ENCODE measurements at regions not wholly inside any gene's neighbourhood (a gene's known extent, or its start where the extent isn't known, plus 50 kb on each side); places are given as distances from the start of the nearest gene placed in this dataset.

DNA sequence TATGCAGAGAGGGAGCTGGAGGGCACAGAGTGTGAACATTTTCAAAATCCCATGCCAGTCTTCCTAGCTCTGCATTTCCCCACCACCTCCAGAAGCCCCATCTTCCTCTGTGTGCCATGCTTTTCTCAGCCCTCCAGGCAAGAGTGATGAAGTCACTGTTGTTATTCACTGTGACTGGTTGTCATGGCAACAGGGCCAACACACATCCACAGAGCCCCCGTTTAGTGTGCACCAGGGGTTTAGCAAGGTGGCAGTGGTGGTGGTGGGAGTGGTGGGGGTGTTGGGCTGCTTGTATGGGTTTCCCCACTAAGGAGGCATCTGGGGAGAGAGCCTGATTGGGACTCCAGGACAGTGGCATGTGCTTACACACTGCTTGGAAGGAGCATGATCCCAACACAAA is 309.9 kb upstream of the ASIC2 start:
- TF ChIP-seq, protein P1, sequence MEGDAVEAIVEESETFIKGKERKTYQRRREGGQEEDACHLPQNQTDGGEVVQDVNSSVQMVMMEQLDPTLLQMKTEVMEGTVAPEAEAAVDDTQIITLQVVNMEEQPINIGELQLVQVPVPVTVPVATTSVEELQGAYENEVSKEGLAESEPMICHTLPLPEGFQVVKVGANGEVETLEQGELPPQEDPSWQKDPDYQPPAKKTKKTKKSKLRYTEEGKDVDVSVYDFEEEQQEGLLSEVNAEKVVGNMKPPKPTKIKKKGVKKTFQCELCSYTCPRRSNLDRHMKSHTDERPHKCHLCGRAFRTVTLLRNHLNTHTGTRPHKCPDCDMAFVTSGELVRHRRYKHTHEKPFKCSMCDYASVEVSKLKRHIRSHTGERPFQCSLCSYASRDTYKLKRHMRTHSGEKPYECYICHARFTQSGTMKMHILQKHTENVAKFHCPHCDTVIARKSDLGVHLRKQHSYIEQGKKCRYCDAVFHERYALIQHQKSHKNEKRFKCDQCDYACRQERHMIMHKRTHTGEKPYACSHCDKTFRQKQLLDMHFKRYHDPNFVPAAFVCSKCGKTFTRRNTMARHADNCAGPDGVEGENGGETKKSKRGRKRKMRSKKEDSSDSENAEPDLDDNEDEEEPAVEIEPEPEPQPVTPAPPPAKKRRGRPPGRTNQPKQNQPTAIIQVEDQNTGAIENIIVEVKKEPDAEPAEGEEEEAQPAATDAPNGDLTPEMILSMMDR (IDR thresholded peaks at IDR 0.05; ENCODE audit: low read depth, low read length, missing input control), result no peak
- TF ChIP-seq MAX (IDR thresholded peaks at IDR 0.05) (no peak), RAD21 (IDR thresholded peaks at IDR 0.05) (no peak)

Measured in liver (tissue), 3 donors.